GM12878 (cell line): ENCODE measurements at regions not wholly inside any gene's neighbourhood (a gene's known extent, or its start where the extent isn't known, plus 50 kb on each side); places are given as distances from the start of the nearest gene placed in this dataset.

Experiments used
- ATAC-seq: fragments of 200-7000 bp; cut with Tn5 transposase; 3 replicates; pipeline ENCODE4 v1.9.1; 2020; ENCODE audit warnings: mild to moderate bottlenecking, moderate library complexity
- BruUV-seq: library from RNA; stranded (reverse); fragments of 400-500 nt; replicated peaks from 2 replicates; lab custom pipeline; 2021; lab: Mats Ljungman, UMichigan
- CTCF ChIA-PET: fragments of 300-600 bp; sonication (Branson Sonifier 250); formaldehyde crosslinking; extraction: SDS; loops from one replicate; lab custom pipeline; 2021; ENCODE audit warnings: inconsistent platforms; lab: Yijun Ruan, JAX
- POLR2A ChIA-PET: fragments of 350-600 bp; formaldehyde crosslinking; extraction: SDS; loops from one replicate; lab custom pipeline; 2021; ENCODE audit warnings: inconsistent platforms; lab: Charles Lee
- RAD21 ChIA-PET: fragments of 300-600 bp; sonication (Branson Sonifier 250); formaldehyde crosslinking; loops from one replicate; lab custom pipeline; 2023; ENCODE audit warnings: antibody characterized with exemption; ENCODE audit not compliant: unreplicated experiment; lab: Charles Lee
- SMC1A ChIA-PET: fragments of 300-600 bp; sonication (Branson Sonifier 250); formaldehyde crosslinking; loops from one replicate; lab custom pipeline; 2023; ENCODE audit not compliant: unreplicated experiment, uncharacterized antibody; lab: Charles Lee
- DNase-seq: peaks from one replicate; pipeline ENCODE4 v3.0.0-alpha.2; 2011; ENCODE audit warnings: low read depth, low spot score
- FAIRE-seq: peaks from 3 replicates; lab custom pipeline; 2011; peaks lifted over from hg19 to GRCh38; lab: Jason Lieb, UNC
- H2AFZ ChIP-seq: 2 replicates; pipeline ENCODE4 v1.6.0; 2011; ENCODE audit warnings: low read depth, low read length, control low read depth; ENCODE audit not compliant: control insufficient read depth
- H3K27ac ChIP-seq: 2 replicates; pipeline ENCODE4 v1.5.1; 2011; ENCODE audit warnings: control low read depth; ENCODE audit not compliant: control insufficient read depth, insufficient read depth
- H3K27me3 ChIP-seq, 2 experiments: replicated peaks in 1 of 2; 2 replicates each; pipeline versions ENCODE4 v1.6.0 to v1.6.1; 2011; ENCODE audit warnings: low read length in 1 of 2; ENCODE audit not compliant: control insufficient read depth in 2 of 2, insufficient read depth in 2 of 2
- H3K36me3 ChIP-seq, 2 experiments: 2 replicates each; pipeline ENCODE4 v1.5.1; 2011; ENCODE audit warnings: low read length in 1 of 2; ENCODE audit not compliant: control insufficient read depth in 2 of 2, insufficient read depth in 2 of 2
- H3K4me1 ChIP-seq: 2 replicates; pipeline ENCODE4 v1.6.1; 2011; ENCODE audit warnings: mild to moderate bottlenecking, low read length, moderate library complexity, mixed read lengths; ENCODE audit not compliant: control insufficient read depth, insufficient read depth
- H3K4me2 ChIP-seq: 2 replicates; pipeline ENCODE4 v1.6.0; 2011; ENCODE audit warnings: control low read depth; ENCODE audit not compliant: control insufficient read depth, insufficient read depth
- H3K4me3 ChIP-seq: fragments of 200-600 bp; sonication (generic); 2 replicates; pipeline ENCODE4 v1.5.1; 2016
- H3K79me2 ChIP-seq: 2 replicates; pipeline ENCODE4 v1.6.0; 2011; ENCODE audit warnings: low read length; ENCODE audit not compliant: control insufficient read depth, insufficient read depth
- H3K9ac ChIP-seq: 2 replicates; pipeline ENCODE4 v1.8.0; 2011; ENCODE audit warnings: low read length, control low read depth, mixed read lengths; ENCODE audit not compliant: control insufficient read depth, insufficient read depth
- H3K9me3 ChIP-seq: replicated peaks from 3 replicates; pipeline ENCODE4 v1.5.1; 2011; ENCODE audit warnings: mild to moderate bottlenecking, low read length; ENCODE audit not compliant: control insufficient read depth, insufficient read depth
- H4K20me1 ChIP-seq: 2 replicates; pipeline ENCODE4 v1.6.0; 2011; ENCODE audit not compliant: control insufficient read depth, insufficient read depth
- DPF2 ChIP-seq: fragments of 450-650 bp; IDR thresholded peaks from 2 replicates; pipeline ENCODE4 v1.6.1; 2017; ENCODE audit warnings: mild to moderate bottlenecking
- E2F4 ChIP-seq: IDR thresholded peaks from 2 replicates; pipeline ENCODE4 v1.6.1; 2012; ENCODE audit warnings: low read depth, low read length, improper control_type of control experiment
- EGR1 ChIP-seq, 2 experiments: IDR thresholded peaks; 1 replicate in 1 of 2; 2 replicates in 1 of 2; pipeline ENCODE4 v1.6.1; 2011 to 2012; ENCODE audit warnings: low read depth in 2 of 2, low read length in 2 of 2, borderline replicate concordance in 1 of 2, mild to moderate bottlenecking in 1 of 2, moderate library complexity in 1 of 2
- MAX ChIP-seq: IDR thresholded peaks from 2 replicates; pipeline ENCODE4 v1.6.1; 2012; ENCODE audit warnings: low read depth, low read length, improper control_type of control experiment
- MTA3 ChIP-seq: IDR thresholded peaks from 2 replicates; pipeline ENCODE4 v1.6.1; 2012; ENCODE audit warnings: low read length, inconsistent platforms, borderline replicate concordance
- NR2C2 ChIP-seq: IDR thresholded peaks from 2 replicates; pipeline ENCODE4 v1.6.1; 2011; ENCODE audit warnings: borderline replicate concordance, low read depth; ENCODE audit not compliant: control insufficient read depth, insufficient read length
- POLR2A ChIP-seq: IDR thresholded peaks from 2 replicates; pipeline ENCODE4 v1.6.1; 2011; ENCODE audit warnings: low read depth, mild to moderate bottlenecking, low read length
- ZBTB33 ChIP-seq: fragments of 450-650 bp; IDR thresholded peaks from 2 replicates; pipeline ENCODE4 v1.6.1; 2017; ENCODE audit warnings: mild to moderate bottlenecking
- ZNF622 ChIP-seq: fragments of 450-650 bp; IDR thresholded peaks from 2 replicates; pipeline ENCODE4 v1.6.1; 2017; ENCODE audit warnings: mild to moderate bottlenecking, inconsistent platforms
- WGBS: methylation state at CpG from one replicate; pipeline ENCODE4 v1.1.6; 2016; ENCODE audit warnings: low lambda C conversion rate; ENCODE audit not compliant: insufficient replicate concordance, insufficient coverage; ENCODE audit errors: missing lambda C conversion rate; 5-methylcytosine and 5-hydroxymethylcytosine counted together
- in situ Hi-C: fragments of 300-500 bp; cut with MboI; formaldehyde crosslinking; loops from 9 replicates; pipeline ENCODE4 v1.14.3; 2018; ENCODE audit warnings: mixed read lengths
- intact Hi-C: fragments of 100-400 bp; cut with micrococcal nuclease; formaldehyde crosslinking; loops from one replicate; pipeline ENCODE4 v1.14.2; 2022; ENCODE audit not compliant: unreplicated experiment

- Histone ChIP-seq H3K79me2 (no peaks in the 10 kb centered on the region), H3K4me2 (no peak overlapping the region), H3K9me3 (0 out of 3 replicates have a peak, but pooled peaks cover 1% of the 10 kb centered on the region), H3K4me3 (no peak overlapping the region), H3K9ac (no peak overlapping the region), H3K36me3 (no peaks in the 10 kb centered on the region), H2AFZ (no peak overlapping the region), H3K27ac (no peak overlapping the region), H4K20me1 (no peaks in the 10 kb centered on the region; the same call in 1 of the 2 replicates), H3K4me1 (no peaks in the 10 kb centered on the region), H3K27me3 (peaks cover 0 to 1% of the 10 kb centered on the region in 2 experiments; a peak in 2 of 4 replicates)
- ChIA-PET POLR2A (no interaction called here), SMC1A (no interaction called here), CTCF (no interaction called here), RAD21 (no interaction called here)
- DNase-seq (no peak), ATAC-seq (no peak), FAIRE-seq (no peak)
- BruUV-seq = no TSS peak
- in situ Hi-C loops = no loop called here
- intact Hi-C loops = no loop called here
- WGBS = 84% methylated on average over 6 of the region's 6 CpGs
- TF ChIP-seq ZBTB33 (no peak), E2F4 (no peak), MTA3 (no peak), POLR2A (no peak), DPF2 (no peak), EGR1 (IDR thresholded peaks at IDR 0.05; ENCODE audit: borderline replicate concordance in 1 of 2, low read depth in 2 of 2, low read length in 2 of 2) (no peak), ZNF622 (no peak), MAX (no peak), NR2C2 (no peak)
Observed at GRCh38 chr21:36569511-36569910, 89.6 kb upstream of the CLDN14 start.
